GM12865 (cell line): ENCODE measurements at regions not wholly inside any gene's neighbourhood (a gene's known extent, or its start where the extent isn't known, plus 50 kb on each side); places are given as distances from the start of the nearest gene placed in this dataset.

ENCODE experiments used
- DNase-seq: peaks from one replicate; pipeline ENCODE4 v3.0.0; 2010; ENCODE audit warnings: low read depth
- H3K4me3 ChIP-seq: 2 replicates; pipeline ENCODE4 v1.5.1; 2011; ENCODE audit warnings: mild to moderate bottlenecking, low read depth, low read length, control low read depth
- TF ChIP-seq, protein P1 (sequence below): IDR thresholded peaks from 2 replicates; pipeline ENCODE4 v1.5.1; 2011; ENCODE audit warnings: low read length, control low read depth, low read depth, inconsistent platforms; ENCODE audit not compliant: insufficient read depth; ENCODE audit errors: missing control alignments

DNA sequence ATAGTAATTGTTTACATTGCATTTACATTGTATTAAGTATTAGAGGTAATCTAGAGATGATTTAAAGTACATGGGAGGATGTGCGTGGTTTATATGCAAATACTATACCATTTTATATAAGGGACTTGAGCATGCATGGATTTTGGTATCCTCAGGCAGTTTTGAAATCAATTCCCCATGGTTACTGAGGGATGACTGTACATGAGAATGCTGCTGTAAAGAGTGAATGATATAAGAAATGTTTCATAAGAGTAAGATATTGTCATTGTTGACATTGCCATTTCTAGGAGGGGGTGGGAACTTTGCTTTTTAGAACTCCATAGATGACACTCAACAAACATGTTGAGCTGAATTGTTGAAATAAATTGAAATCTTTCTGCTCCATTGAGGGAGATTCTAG is 185.0 kb downstream of the SEMA6A start:
- TF ChIP-seq, protein P1, sequence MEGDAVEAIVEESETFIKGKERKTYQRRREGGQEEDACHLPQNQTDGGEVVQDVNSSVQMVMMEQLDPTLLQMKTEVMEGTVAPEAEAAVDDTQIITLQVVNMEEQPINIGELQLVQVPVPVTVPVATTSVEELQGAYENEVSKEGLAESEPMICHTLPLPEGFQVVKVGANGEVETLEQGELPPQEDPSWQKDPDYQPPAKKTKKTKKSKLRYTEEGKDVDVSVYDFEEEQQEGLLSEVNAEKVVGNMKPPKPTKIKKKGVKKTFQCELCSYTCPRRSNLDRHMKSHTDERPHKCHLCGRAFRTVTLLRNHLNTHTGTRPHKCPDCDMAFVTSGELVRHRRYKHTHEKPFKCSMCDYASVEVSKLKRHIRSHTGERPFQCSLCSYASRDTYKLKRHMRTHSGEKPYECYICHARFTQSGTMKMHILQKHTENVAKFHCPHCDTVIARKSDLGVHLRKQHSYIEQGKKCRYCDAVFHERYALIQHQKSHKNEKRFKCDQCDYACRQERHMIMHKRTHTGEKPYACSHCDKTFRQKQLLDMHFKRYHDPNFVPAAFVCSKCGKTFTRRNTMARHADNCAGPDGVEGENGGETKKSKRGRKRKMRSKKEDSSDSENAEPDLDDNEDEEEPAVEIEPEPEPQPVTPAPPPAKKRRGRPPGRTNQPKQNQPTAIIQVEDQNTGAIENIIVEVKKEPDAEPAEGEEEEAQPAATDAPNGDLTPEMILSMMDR = no peak
- DNase-seq = no peak
- no peak overlapping the region for H3K4me3 ChIP-seq

DNA sequence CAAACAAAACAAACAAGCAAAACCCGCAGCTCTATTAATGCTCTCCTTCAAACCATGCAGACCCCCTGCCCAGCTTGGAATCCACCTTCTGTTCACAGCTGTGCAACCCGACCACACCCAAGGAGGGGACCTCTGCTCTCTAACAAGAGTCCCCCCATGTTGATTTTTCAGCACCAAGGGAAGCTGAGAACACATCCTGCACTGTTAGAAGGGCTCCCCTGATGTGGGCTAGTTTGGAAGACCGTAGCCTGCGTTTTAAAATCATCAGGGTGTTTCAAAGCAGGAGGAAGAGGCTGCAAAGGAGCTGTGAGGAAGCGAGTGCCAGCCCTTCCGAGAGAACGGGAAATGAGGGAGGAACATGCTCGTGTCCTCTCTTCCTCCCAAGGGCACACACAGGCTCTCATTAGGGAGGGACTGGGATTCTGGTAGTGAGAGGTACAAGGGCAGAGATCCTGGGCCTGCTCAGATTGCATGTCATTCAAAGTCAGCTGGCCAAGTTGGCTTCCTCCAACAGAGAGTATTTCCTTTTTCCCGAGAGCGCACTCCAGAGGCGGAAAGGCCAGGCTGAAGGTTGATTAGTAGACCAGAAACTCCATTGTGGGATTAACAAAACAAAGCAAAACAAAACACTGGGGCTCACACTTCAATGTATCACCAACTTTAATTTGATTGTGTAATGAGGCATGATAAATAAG is 185.9 kb downstream of the SEMA6A start:
- TF ChIP-seq, protein P1 = no peak
- no peak for DNase-seq
- no peak overlapping the region for H3K4me3 ChIP-seq

- no peak for DNase-seq
- TF ChIP-seq, protein P1 = no peak
- no peak overlapping the region for H3K4me3 ChIP-seq
Measured at GRCh38 chr5:116387738-116388137, 186.9 kb downstream of the SEMA6A start.

DNA sequence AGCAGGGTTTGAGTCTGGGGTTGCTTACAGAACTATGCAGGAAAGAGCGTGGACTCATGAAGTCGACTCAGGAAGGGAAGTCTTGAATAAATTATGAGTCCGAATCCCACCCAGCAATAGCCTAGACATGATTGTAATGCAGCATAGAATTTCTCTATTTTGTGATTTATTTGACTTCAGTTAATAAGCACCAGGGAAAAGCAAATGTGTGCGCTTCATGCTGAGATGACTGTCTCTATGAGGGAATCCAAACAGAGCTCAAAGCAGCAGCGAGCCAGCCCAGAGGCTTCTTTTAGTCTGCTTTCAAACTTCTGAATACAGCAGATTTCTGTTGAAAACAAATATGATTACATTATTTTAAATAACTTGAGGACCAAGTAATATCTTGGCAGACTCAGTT is 188.0 kb downstream of the SEMA6A start:
- no peak overlapping the region for H3K4me3 ChIP-seq
- TF ChIP-seq, protein P1 = no peak
- DNase-seq = no peak

DNA sequence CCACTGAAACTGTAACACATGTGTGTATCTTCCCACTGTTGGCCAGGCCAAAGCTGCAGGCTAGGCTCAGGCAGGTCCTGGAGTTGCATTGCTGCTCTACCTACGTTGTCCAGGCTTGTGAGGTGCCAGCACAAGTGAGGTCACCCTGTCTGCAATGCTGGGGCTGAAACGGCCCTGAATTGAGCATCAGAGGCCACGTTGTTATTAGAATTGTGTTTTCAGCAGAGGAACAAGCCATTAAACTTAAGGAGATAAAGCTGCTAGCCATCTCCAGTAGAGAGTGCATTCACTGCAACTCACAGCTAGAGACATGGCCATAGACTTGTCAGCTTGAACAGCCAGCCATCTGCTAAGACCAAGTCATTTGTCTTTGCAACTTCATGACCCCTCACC is 191.8 kb downstream of the SEMA6A start:
- no peak overlapping the region for H3K4me3 ChIP-seq
- DNase-seq = no peak
- TF ChIP-seq, protein P1 = no peak

- no peak for DNase-seq
- TF ChIP-seq, protein P1 = no peak
- no peak overlapping the region for H3K4me3 ChIP-seq
Measured at GRCh38 chr5:116382032-116382873, 192.4 kb downstream of the SEMA6A start.
